AG04449 (cell line): ENCODE measurements at regions not wholly inside any gene's neighbourhood (a gene's known extent, or its start where the extent isn't known, plus 50 kb on each side); places are given as distances from the start of the nearest gene placed in this dataset.
"Not testable (repeated sequence)": the region's sequence is repeated elsewhere in the genome, so short reads cannot be mapped to it uniquely, and the experiment has no call there.

Experiments used
- CTCF ChIA-PET: fragments of 350-600 bp; formaldehyde crosslinking; extraction: SDS; loops from one replicate; lab custom pipeline; 2021; ENCODE audit warnings: antibody characterized with exemption; lab: Yijun Ruan, JAX
- POLR2A ChIA-PET: fragments of 400-600, 350-600 bp; formaldehyde crosslinking; extraction: SDS; loops from one replicate; lab custom pipeline; 2020; ENCODE audit warnings: antibody characterized with exemption, inconsistent platforms; lab: Yijun Ruan, JAX
- DNase-seq: peaks from one replicate; pipeline ENCODE4 v3.0.0-alpha.2; 2010; ENCODE audit warnings: low read depth, low spot score
- H3K4me3 ChIP-seq: 2 replicates; pipeline ENCODE4 v1.5.1; 2011; ENCODE audit warnings: low read depth, mild to moderate bottlenecking, control low read depth, low read length
- TF ChIP-seq, protein P1 (sequence below): IDR thresholded peaks from one replicate; pipeline ENCODE4 v1.5.1; 2011; ENCODE audit warnings: mild to moderate bottlenecking, moderate library complexity, low read length, control low read depth, inconsistent platforms; ENCODE audit not compliant: insufficient read depth; ENCODE audit errors: missing control alignments

DNA sequence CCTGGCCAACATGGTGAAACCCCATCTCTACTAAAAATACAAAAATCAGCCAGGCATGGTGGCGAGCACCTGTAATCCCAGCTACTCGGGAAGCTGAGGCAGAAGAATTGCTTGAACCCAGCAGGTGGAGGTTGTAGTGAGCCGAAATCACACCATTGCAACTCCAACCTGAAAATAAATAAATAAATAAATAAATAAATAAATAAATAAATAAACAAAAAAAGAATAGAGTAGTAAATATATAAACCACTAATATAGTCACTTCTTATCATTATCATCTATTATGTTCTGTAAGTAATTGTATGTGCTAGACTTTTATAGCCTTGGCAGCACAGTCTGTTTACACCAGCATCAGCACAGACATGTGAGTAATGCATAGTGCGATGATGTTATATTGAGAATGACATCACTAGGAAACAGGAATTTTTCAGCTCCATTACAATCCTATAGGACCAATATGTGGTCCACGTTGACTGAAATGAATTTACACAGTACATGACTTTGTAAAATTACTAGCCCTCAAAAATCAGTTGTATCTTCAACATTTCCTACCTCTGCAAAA, 385.4 kb upstream of the ANKRD30A start:
- H3K4me3 ChIP-seq: no peak overlapping the region
- TF ChIP-seq, protein P1, sequence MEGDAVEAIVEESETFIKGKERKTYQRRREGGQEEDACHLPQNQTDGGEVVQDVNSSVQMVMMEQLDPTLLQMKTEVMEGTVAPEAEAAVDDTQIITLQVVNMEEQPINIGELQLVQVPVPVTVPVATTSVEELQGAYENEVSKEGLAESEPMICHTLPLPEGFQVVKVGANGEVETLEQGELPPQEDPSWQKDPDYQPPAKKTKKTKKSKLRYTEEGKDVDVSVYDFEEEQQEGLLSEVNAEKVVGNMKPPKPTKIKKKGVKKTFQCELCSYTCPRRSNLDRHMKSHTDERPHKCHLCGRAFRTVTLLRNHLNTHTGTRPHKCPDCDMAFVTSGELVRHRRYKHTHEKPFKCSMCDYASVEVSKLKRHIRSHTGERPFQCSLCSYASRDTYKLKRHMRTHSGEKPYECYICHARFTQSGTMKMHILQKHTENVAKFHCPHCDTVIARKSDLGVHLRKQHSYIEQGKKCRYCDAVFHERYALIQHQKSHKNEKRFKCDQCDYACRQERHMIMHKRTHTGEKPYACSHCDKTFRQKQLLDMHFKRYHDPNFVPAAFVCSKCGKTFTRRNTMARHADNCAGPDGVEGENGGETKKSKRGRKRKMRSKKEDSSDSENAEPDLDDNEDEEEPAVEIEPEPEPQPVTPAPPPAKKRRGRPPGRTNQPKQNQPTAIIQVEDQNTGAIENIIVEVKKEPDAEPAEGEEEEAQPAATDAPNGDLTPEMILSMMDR: no peak
- CTCF ChIA-PET: no interaction called here
- no peak for DNase-seq
- POLR2A ChIA-PET: no interaction called here

DNA sequence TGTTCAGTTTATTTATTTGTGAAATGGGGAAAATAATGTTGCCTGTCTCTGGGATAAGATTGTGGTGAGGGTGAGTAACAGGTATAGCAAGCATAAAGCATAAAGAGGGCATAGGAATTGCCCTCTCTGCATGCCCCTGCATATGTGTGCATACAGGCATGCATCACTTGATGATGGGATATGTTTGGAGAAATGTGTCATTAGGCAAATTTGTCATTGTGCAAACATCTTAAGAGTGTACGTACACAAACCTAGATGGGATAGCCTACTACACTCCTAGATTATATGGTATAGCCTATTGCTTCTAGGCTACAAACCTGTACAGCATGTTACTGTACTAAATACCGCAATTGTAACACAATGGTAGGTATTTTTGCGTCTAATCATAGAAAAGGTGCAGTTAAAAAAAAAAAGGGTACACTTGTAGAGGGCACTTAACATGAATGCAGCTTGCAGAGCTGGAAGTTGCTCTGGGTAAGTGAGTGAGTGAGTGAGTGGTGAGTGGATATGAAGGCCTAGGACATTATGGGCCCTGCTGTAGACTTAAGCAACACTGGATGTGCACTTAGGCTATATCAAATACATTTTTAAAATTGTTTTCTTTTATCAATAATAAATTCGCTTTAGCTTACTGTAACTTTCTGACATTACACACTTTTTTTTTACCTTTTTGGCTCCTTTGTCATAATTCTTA, 386.5 kb upstream of the ANKRD30A start:
- H3K4me3 ChIP-seq: no peak overlapping the region
- ChIA-PET POLR2A (no interaction called here), CTCF (interaction anchor here (0.6 kb wide), 1 partner anchor 18 kb away, joined by 3 read pairs; no protein-coding TSS in a partner anchor)
- TF ChIP-seq, protein P1: no peak
- no peak for DNase-seq

DNA sequence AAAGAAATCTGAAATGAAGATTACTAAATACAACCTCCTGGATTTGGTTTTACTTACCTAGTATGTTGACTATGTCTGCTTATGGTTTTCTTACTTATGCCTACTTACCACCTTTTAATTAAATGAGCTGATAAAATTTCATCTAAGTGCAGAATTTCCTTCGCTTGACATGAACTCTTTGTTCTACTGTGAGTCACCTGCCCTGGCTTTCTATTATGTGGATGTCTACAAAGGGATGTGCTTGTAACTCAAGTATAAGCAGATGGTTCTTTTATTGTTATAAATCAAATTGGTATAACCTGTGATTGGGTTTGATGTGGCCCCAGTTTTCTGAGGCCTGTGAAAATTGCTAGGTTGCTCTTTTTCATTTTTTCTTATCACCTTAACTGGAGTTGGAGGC, 389.1 kb upstream of the ANKRD30A start:
- no peak overlapping the region for H3K4me3 ChIP-seq
- CTCF ChIA-PET: no interaction called here
- no peak for DNase-seq
- POLR2A ChIA-PET: no interaction called here
- TF ChIP-seq, protein P1: no peak

DNA sequence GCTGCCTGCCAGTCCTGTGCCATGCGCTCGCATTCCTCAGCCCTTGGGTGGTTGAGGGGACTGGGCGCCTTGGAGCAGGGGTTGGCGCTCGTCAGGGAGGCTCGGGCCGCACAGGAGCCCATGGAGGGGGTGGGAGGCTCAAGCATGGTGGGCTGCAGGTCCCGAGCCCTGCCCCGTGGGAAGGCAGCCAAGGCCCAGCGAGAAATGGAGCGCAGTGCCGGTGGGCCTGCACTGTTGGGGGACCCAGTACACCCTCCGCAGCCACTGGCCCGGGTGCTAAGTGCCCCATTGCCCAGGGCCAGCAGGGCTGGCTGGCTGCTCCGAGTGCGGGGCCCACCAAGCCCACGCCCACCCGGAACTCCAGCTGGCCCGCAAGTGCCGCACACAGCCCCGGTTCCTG, 390.8 kb upstream of the ANKRD30A start:
- CTCF ChIA-PET, H3K4me3 ChIP-seq, POLR2A ChIA-PET, DNase-seq: not testable (repeated sequence)

DNA sequence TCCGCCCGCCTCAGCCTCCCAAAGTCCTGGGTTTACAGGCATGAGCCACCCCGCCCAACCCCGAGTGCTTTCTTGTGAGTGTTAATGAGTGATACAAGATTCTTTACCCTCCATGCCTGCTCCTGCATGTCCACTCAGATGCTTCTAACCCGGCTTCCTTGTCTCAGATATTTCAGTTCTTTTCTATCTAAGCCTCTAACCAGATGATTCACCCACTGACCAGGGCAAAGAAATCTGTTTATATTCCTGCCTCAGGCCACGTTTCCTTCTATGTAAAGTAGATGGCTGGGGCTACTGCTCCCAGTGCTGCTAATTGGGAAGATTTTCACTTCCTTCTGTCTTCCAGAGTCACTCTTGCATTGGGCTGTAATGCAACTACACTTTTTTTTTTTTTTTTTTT, 395.1 kb upstream of the ANKRD30A start:
- ChIA-PET POLR2A (no interaction called here), CTCF (no interaction called here)
- TF ChIP-seq, protein P1: no peak
- DNase-seq: no peak
- H3K4me3 ChIP-seq: no peak overlapping the region

DNA sequence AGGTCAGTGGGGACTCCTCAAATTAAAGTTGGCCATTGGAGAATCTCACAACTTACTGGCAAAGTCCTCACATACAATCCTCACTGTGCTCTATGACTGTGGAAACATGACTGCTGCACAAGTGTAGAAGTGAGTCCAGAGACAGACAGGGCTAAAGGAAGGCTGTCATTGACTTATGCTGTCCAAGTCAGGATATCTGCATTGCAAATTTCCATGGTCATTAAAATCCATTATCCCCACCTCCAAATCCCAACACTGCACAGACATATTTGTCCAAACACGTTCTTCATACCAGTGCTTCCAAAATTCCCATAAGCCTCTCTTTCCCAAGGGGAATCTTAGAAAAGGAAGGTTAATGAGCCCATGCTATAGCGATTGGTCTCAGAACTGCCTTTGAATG, 396.8 kb upstream of the ANKRD30A start:
- H3K4me3 ChIP-seq: no peak overlapping the region
- ChIA-PET POLR2A (no interaction called here), CTCF (no interaction called here)
- DNase-seq: no peak
- TF ChIP-seq, protein P1: no peak
